ENCODE measurements at regions not wholly inside any gene's neighbourhood (a gene's known extent, or its start where the extent isn't known, plus 50 kb on each side); places are given as distances from the start of the nearest gene placed in this dataset.

GRCh38 chr4:189660722-189661360 lies 279.8 kb upstream of the FRG1 start:
- H4K91ac ChIP-seq (ENCODE audit: insufficient read depth, low read depth, low read length): no peak overlapping the region
- CTCF ChIA-PET: no interaction called here
- no peak overlapping the region for H2BK20ac ChIP-seq (ENCODE audit: low read depth, low read length)
- H2AFZ ChIP-seq (replicated peaks; ENCODE audit: low read length, poor library complexity): no peak overlapping the region
- no peak overlapping the region for H3K56ac ChIP-seq (ENCODE audit: extremely low read depth, insufficient read depth, low read length)
- H3K79me1 ChIP-seq (ENCODE audit: low read depth in 1 of 2, low read length in 2 of 2): no peaks in the 10 kb centered on the region
- H3K36me3 ChIP-seq (ENCODE audit: control insufficient read depth, insufficient read depth, low read length): no peaks in the 10 kb centered on the region
- H3K4me1 ChIP-seq (ENCODE audit: control insufficient read depth, insufficient read depth, low read length): no peaks in the 10 kb centered on the region
- H3K14ac ChIP-seq (replicated peaks; ENCODE audit: low read depth, low read length): no peak overlapping the region
- H4K20me1 ChIP-seq (ENCODE audit: insufficient read depth, low read length): no peaks in the 10 kb centered on the region
- H2AK5ac ChIP-seq (ENCODE audit: low read depth, low read length): no peak overlapping the region
- H3K9me3 ChIP-seq (ENCODE audit: control insufficient read depth, insufficient read depth, low read length): peaks cover 14% of the 10 kb centered on the region; the same call in 1 of the 2 replicates
- no peak overlapping the region for H2BK120ac ChIP-seq (ENCODE audit: low read depth, low read length)
- no peak overlapping the region for H3K4me3 ChIP-seq (ENCODE audit: insufficient read depth, low read depth, low read length)
- no peak overlapping the region for H4K8ac ChIP-seq (ENCODE audit: low read depth in 2 of 2, low read length in 2 of 2)
- H3K27me3 ChIP-seq (ENCODE audit: control insufficient read depth, insufficient read depth, low read length): no peaks in the 10 kb centered on the region
- in situ Hi-C loops (cut with MboI; ENCODE audit: low sequenced_read_pairs): no loop called here
- no peak overlapping the region for H3K23ac ChIP-seq (ENCODE audit: low read depth, low read length)
- H3K27ac ChIP-seq (ENCODE audit: insufficient read depth, low read length): no peak overlapping the region
- no peak overlapping the region for H2BK15ac ChIP-seq (ENCODE audit: low read depth, low read length)
- no peak overlapping the region for H3K9ac ChIP-seq (ENCODE audit: low read depth, low read length)
- H3K9me1 ChIP-seq (ENCODE audit: insufficient read depth, low read length): no peaks in the 10 kb centered on the region
- no peak overlapping the region for H3K4me2 ChIP-seq (ENCODE audit: low read depth, low read length)
- no peak overlapping the region for H2AK9ac ChIP-seq (replicated peaks; ENCODE audit: low read depth, low read length, poor library complexity)
- TF ChIP-seq RFX5 (IDR thresholded peaks at IDR 0.05; ENCODE audit: low read depth, low read length): no peak
- no peak for TF ChIP-seq BHLHE40 (IDR thresholded peaks at IDR 0.05; ENCODE audit: low read depth, low read length)
- TF ChIP-seq MAZ (IDR thresholded peaks at IDR 0.05; ENCODE audit: borderline replicate concordance, low read depth, low read length): no peak
- no peak for TF ChIP-seq NFE2L2 (IDR thresholded peaks at IDR 0.05; ENCODE audit: low read depth, low read length)
- no peak for TF ChIP-seq POLR2A (IDR thresholded peaks at IDR 0.05; ENCODE audit: low read depth, low read length)
- no peak for TF ChIP-seq CHD1 (IDR thresholded peaks at IDR 0.05; ENCODE audit: low read depth, low read length)
- TF ChIP-seq MAFK (IDR thresholded peaks at IDR 0.05; ENCODE audit: low read depth, low read length): no peak
- TF ChIP-seq MXI1 (IDR thresholded peaks at IDR 0.05; ENCODE audit: borderline replicate concordance, low read depth, low read length): no peak
- no peak for TF ChIP-seq ELK1 (IDR thresholded peaks at IDR 0.05; ENCODE audit: borderline replicate concordance, low read depth, low read length)
- no peak for TF ChIP-seq FOS (IDR thresholded peaks at IDR 0.05; ENCODE audit: low read depth, low read length)
- TF ChIP-seq USF2 (IDR thresholded peaks at IDR 0.05; ENCODE audit: low read depth, low read length): no peak
- no peak for TF ChIP-seq CEBPB (IDR thresholded peaks at IDR 0.05; ENCODE audit: low read depth, low read length)
- TF ChIP-seq CTCF (conservative IDR thresholded peaks at IDR 0.05; ENCODE audit: low read depth, low read length): no peak
- no peak for TF ChIP-seq RAD21 (IDR thresholded peaks at IDR 0.05; ENCODE audit: low read length)
- no peak for TF ChIP-seq RCOR1 (IDR thresholded peaks at IDR 0.05; ENCODE audit: insufficient replicate concordance, low read length)
- TF ChIP-seq SMC3 (IDR thresholded peaks at IDR 0.05; ENCODE audit: low read depth, low read length): no peak
- ATAC-seq (ENCODE audit: low read depth) (no peak), DNase-seq (no peak)
- dilution Hi-C loops (cut with HindIII; ENCODE audit: low sequenced_read_pairs, unreplicated experiment): no loop called here
- POLR2A ChIA-PET (ENCODE audit: unreplicated experiment): no interaction called here
- no TSS peak for BruUV-seq (replicated peaks)
- no peak overlapping the region for H3K18ac ChIP-seq (ENCODE audit: low read depth, low read length)
- no peak overlapping the region for H3K4ac ChIP-seq (ENCODE audit: low read depth, low read length)
- intact Hi-C loops (cut with micrococcal nuclease): no loop called here
- WGBS, 2 experiments (ENCODE audit: extremely low coverage in 2 of 2, insufficient read length in 1 of 2): 15% methylated on average over 5 of the region's 16 CpGs; no CpG with 5 or more reads in 1 of the 2 experiments
- no peak overlapping the region for H4K5ac ChIP-seq (ENCODE audit: low read depth, low read length)
- no peak overlapping the region for H2BK5ac ChIP-seq (ENCODE audit: low read depth, low read length, poor library complexity, severe bottlenecking)

Measured in IMR-90 (cell line).